GM23248 (cell line): ENCODE measurements at regions not wholly inside any gene's neighbourhood (a gene's known extent, or its start where the extent isn't known, plus 50 kb on each side); places are given as distances from the start of the nearest gene placed in this dataset.

Source experiments
- EZH2 ChIP-seq: fragments of 200-600 bp; sonication (generic); IDR thresholded peaks from 2 replicates; pipeline ENCODE4 v1.6.1; 2018; ENCODE audit warnings: antibody characterized with exemption, mild to moderate bottlenecking; ENCODE audit not compliant: insufficient read depth, poor library complexity, severe bottlenecking
- EZH2phosphoT487 ChIP-seq: fragments of 200-600 bp; sonication (generic); IDR thresholded peaks from 2 replicates; pipeline ENCODE4 v1.6.1; 2018; ENCODE audit warnings: antibody characterized with exemption, moderate library complexity, mild to moderate bottlenecking, low read depth; ENCODE audit not compliant: insufficient read depth

GRCh38 chr9:86445671-86446070 is 91.5 kb upstream of the TUT7 start:
- TF ChIP-seq EZH2phosphoT487 (no peak), EZH2 (no peak)
